ENCODE measurements at regions not wholly inside any gene's neighbourhood (a gene's known extent, or its start where the extent isn't known, plus 50 kb on each side); places are given as distances from the start of the nearest gene placed in this dataset.
A peak's percentile ranks its signal among the peaks of the same experiment; 100 is the strongest.
"Not testable (repeated sequence)": the region's sequence is repeated elsewhere in the genome, so short reads cannot be mapped to it uniquely, and the experiment has no call there.

DNA sequence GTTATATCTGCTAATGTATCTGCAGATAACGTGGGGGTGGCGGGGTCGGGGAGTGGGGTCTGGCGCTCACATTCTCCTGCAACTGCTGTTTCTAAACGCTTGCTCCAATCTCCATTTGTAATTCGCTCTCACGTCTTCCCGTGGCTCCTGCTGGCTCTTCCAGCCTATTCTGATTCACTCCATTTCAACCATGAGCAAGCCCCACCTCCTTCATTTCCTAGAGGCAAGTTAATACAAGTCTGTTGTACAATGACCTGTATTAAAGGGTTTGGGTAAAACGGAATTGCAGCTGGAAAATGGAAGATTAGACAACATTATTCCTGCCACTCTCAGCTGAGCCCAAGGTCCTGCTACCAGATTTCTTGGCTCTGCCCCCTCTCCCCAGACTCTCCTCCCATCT is 132.3 kb downstream of the CSNK2A3 start:
- no peak for DNase-seq (ENCODE audit: low read depth)

GRCh38 chr11:11218629-11218986 is 134.4 kb downstream of the CSNK2A3 start:
- no peak for DNase-seq (ENCODE audit: low read depth)

DNA sequence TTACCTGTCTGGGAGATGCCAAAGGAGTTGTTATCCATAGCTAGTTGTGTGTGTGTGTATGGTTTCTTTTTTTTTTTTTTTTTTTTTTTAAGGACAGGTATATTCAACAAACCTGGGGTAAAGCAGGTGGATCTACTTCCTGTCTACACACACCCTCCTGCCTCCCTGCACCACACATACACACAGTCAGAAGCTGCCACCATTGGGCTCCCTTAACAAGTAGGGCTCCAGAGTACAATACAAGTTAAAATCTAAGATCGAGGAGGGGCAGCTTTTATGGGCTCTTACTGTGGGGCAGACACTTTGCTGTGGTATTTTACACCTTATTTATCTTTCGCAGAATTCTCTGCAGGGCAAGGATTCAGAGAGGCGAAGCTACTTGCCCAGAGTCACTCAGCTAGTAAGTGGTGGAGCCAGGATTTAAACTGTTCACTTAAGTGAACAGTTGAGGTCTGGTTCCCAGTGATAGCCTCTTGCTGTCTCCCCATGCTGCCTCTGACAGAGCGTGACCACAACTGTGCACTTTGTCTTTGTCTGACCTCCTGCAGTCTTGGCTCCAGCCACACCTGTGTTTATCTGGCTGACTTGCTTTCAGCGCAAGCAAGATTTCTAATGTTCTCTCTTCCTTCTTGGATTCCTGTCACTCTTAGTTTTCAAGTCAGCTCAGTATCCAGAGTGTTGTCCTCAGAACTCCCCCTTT is 135.0 kb downstream of the CSNK2A3 start:
- DNase-seq (ENCODE audit: low read depth): no peak

- no peak for DNase-seq (ENCODE audit: low read depth)
Measured at GRCh38 chr11:11217289-11217928, 135.6 kb downstream of the CSNK2A3 start.

GRCh38 chr11:11215944-11216343 is 137.1 kb downstream of the CSNK2A3 start:
- DNase-seq (ENCODE audit: low read depth): peak; percentile 26

GRCh38 chr11:11215058-11215815 is 137.8 kb downstream of the CSNK2A3 start:
- no peak for DNase-seq (ENCODE audit: low read depth)

DNA sequence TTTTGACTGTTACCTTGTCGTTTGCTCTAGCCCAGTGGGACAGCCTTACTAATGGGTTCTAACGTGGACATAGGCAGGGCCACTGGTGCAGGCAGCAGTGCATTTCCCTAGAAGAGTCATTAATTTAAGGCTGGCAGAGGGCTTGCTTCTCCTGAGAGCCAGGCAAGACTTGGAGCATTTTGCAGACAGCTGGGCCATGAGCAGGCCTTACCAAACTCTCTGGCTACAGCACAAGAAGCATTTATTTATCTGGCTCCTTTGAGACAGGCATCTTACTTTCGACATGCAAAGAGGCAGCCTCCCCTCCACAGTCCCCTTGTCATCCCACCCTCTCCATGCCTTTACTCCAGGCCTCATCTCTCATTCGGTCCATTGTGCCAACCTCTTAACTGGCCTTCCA is 139.9 kb downstream of the CSNK2A3 start:
- DNase-seq (ENCODE audit: low read depth): no peak

DNA sequence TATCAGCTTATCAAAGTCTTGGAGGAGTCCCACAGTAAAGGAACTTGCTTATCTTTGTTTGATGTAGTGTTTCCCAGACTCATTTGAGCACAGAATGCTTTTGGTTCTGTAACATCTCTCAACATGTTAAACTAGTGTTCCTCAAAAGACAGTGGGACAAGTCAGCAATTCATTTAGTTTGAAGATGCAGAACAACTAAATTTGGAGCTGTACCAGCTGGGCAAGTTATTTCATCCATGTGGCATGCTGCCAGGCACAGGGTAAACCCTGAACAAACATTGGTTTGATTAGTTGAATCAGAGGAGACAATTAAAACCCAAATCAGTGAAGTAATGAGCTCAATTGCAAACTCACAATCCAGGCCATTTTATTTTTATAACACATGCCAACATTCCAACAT is 141.2 kb downstream of the CSNK2A3 start:
- no peak for DNase-seq (ENCODE audit: low read depth)

- no peak for DNase-seq (ENCODE audit: low read depth)
Measured at GRCh38 chr11:11211186-11211585, 141.9 kb downstream of the CSNK2A3 start.

GRCh38 chr11:11210446-11210845 is 142.6 kb downstream of the CSNK2A3 start:
- no peak for DNase-seq (ENCODE audit: low read depth)

GRCh38 chr11:11209967-11210366 is 143.1 kb downstream of the CSNK2A3 start:
- no peak for DNase-seq (ENCODE audit: low read depth)

DNA sequence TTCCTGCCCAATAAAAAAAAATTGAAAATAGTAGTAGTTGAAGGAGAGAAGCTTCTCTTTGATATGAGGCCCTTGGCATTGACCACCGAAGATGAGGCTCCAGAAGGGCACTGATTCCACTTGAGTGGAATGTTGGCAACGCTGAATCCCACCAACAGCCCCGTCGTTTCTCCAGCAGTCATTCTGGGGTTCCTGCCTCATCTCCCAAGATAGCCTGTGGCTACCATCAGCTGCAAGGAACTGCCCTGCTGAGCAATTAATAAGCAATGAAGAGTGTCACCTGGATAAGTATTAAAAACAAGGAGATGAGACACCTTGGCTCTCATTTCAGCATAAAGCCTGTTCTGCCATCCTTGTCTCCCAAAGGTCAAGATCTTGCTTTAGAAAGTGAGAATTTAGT is 144.1 kb downstream of the CSNK2A3 start:
- DNase-seq (ENCODE audit: low read depth): no peak

DNA sequence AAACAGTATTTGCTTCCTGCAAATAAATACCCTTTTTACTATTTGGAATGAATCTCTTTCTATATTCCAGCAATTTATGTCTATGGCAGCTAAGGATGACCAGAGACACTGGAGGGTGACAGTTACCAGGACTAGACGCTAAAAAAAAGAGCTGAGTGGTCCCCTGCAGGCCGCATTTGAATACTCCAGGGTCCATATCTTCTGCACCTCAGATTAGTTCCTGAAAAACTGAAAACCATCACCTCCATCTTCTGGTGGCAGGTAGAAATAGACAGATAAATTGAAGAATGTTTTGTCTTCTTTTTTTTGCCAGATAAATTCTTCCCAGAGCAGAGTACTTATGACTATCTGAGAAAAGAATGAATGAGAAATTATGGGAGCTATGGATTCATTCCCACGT is 145.6 kb downstream of the CSNK2A3 start:
- DNase-seq (ENCODE audit: low read depth): no peak

DNA sequence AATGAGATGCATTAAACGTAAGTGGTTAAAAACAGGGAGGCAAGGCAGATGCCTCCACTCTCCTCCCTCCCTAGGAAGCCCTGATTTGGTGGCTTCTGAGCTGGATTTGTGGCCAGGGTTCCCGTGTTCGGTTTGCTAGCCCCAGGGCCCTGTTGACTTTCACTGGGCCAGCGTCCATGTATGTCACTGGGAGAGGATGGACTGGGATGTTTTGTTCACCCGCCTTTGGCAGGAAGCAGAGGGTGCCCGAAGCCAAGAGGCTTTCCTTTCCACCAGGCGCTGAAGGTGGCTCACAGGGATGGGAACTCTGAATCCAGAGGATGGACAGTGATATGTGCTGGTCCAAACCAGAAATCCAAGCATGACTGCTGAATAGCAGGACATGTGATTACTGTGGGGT is 146.6 kb downstream of the CSNK2A3 start:
- no peak for DNase-seq (ENCODE audit: low read depth)

DNA sequence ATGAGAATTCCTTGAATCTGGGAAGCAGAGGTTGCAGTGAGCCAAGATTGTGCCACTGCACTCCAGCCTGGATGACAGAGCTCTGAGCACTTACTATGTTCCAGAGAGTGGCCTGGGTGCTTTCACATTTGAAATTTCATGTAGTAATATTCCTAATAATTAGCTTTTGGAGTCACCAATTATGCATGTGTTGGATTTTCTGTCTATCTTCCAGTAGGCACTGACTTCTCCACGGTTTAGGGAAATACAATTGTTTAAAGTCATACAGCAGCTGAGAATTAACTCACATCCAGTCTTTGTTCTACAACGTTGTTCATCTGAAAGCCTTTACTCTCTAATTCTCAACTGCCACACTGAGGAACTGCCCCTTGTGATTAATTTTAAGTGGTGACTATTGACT is 150.2 kb downstream of the CSNK2A3 start:
- DNase-seq (ENCODE audit: low read depth): no peak

- not testable (repeated sequence) for DNase-seq (ENCODE audit: low read depth)
Measured at GRCh38 chr11:11201302-11201701, 151.7 kb downstream of the CSNK2A3 start.

- DNase-seq (ENCODE audit: low read depth): no peak
Measured at GRCh38 chr11:11192541-11192940, 160.5 kb downstream of the CSNK2A3 start.

GRCh38 chr11:11189506-11189905 is 163.5 kb downstream of the CSNK2A3 start:
- no peak for DNase-seq (ENCODE audit: low read depth)

DNA sequence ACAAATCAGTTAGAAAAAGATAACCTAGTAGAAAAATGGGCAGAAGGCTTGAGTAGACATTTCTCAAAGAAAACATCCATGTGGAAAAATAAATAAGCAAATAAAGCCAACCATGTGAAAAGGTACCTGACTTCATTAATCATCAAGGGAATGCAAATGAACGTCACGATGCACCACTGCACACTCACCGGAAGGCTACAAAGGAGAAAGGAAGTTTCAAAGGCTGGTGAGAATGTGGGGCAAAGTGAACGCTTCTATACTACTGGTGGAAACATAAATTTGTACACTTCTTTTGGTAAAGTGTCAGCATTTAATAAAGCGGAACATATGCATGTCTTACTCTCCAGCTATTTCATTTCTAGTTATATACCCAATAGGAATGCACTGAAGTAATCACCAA is 166.8 kb downstream of the CSNK2A3 start:
- DNase-seq (ENCODE audit: low read depth): no peak

DNA sequence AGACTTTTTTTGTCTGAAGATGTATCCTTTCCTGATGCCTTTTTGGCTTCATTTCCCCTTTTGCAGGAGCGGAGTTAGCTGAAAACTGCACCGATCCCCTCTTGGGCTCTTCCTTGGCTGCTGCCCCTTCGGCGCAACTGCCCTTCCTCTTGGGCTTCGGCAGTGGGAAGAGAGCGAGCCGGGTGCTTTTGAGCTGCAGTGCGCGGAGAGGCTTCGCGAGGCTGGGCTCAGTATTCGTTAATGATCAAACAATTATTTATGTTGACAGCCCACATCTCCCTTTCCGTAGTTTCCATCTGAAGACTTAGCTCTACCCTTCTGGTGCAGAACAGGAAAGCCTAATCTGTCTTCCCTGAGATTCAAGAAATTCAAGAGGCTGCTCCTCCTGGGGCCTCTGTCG is 170.8 kb downstream of the CSNK2A3 start:
- no peak for DNase-seq (ENCODE audit: low read depth)

DNA sequence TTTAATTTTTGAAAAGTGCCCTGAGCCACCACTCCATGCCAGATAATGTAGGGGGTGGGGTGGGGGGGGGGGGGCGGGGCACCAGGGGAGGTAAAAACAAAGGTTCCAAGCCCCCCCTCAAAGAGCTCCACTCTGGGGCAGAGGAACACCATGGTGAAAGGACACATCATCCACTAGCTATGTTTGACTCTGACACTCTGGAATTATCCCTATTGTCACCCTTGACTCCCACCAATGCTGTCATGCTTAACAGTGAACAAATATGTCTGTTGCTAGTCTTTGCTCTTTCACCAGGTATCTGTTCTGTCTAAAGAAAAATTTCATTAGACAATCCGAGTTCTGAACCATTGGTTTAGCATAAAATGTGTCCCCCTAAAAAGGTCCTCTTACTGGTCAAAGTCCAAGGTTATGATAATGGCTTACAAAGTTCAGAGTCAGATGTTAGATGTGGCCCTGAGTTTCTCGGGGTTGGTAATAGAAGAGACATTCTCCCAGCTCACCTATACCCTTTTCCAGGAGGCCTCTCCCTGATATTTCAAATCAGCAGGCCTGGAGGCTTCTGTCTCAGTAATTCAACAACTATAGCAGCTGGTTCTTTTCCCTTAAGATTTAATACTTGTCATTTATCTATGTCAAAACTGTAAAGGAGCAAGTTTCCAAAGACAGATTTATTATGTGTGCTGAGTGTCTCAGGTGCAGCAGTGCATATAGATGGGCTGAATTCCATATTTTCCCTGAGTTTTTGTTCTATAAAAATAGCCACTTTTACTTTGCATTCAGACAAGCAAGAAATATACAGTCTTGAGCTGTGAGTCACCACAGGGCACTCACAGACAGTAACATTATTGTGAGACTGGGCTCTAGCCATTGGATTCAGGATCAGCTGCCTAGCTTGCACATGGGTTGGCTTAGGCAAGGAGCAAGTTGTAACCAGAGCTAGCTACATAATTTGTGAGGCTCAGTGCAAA is 174.1 kb downstream of the CSNK2A3 start:
- DNase-seq (ENCODE audit: low read depth): peak; percentile 77
